ENCODE measurements at regions not wholly inside any gene's neighbourhood (a gene's known extent, or its start where the extent isn't known, plus 50 kb on each side); places are given as distances from the start of the nearest gene placed in this dataset.
"Not testable (repeated sequence)": the region's sequence is repeated elsewhere in the genome, so short reads cannot be mapped to it uniquely, and the experiment has no call there.

GRCh38 chr7:67916111-67916510 lies 919.5 kb downstream of the TYW1 start:
- not testable (repeated sequence) for DNase-seq (ENCODE audit: low read depth)

GRCh38 chr7:67916571-67917436 lies 920.2 kb downstream of the TYW1 start:
- no peak for DNase-seq (ENCODE audit: low read depth)

GRCh38 chr7:67917437-67917755 lies 920.8 kb downstream of the TYW1 start:
- DNase-seq (ENCODE audit: low read depth): no peak

- DNase-seq (ENCODE audit: low read depth): no peak
Measured at GRCh38 chr7:67918158-67918557, 921.5 kb downstream of the TYW1 start.

GRCh38 chr7:67923286-67923685 lies 926.7 kb downstream of the TYW1 start:
- no peak for DNase-seq (ENCODE audit: low read depth)

- no peak for DNase-seq (ENCODE audit: low read depth)
Measured at GRCh38 chr7:67928141-67928540, 931.5 kb downstream of the TYW1 start.

GRCh38 chr7:67936447-67936846 lies 939.8 kb downstream of the TYW1 start:
- not testable (repeated sequence) for DNase-seq (ENCODE audit: low read depth)

- DNase-seq (ENCODE audit: low read depth): no peak
Measured at GRCh38 chr7:67940400-67940799, 943.8 kb downstream of the TYW1 start.

- no peak for DNase-seq (ENCODE audit: low read depth)
Measured at GRCh38 chr7:67947191-67947590, 950.6 kb downstream of the TYW1 start.

GRCh38 chr7:67947646-67948045 lies 951.0 kb downstream of the TYW1 start:
- DNase-seq (ENCODE audit: low read depth): no peak

GRCh38 chr7:67950321-67951083 lies 953.9 kb downstream of the TYW1 start:
- DNase-seq (ENCODE audit: low read depth): no peak

- no peak for DNase-seq (ENCODE audit: low read depth)
Measured at GRCh38 chr7:67955061-67955460, 958.4 kb downstream of the TYW1 start.

GRCh38 chr7:67962863-67963262 lies 966.2 kb downstream of the TYW1 start:
- no peak for DNase-seq (ENCODE audit: low read depth)

GRCh38 chr7:67976490-67976889 lies 979.9 kb downstream of the TYW1 start:
- DNase-seq (ENCODE audit: low read depth): no peak

- no peak for DNase-seq (ENCODE audit: low read depth)
Measured at GRCh38 chr7:67983486-67983885, 986.9 kb downstream of the TYW1 start.

GRCh38 chr7:67984326-67984725 lies 987.7 kb downstream of the TYW1 start:
- no peak for DNase-seq (ENCODE audit: low read depth)

GRCh38 chr7:67989142-67989541 lies 992.5 kb downstream of the TYW1 start:
- no peak for DNase-seq (ENCODE audit: low read depth)

- no peak for DNase-seq (ENCODE audit: low read depth)
Measured at GRCh38 chr7:67990003-67990402, 993.4 kb downstream of the TYW1 start.

GRCh38 chr7:67990716-67991115 lies 994.1 kb downstream of the TYW1 start:
- DNase-seq (ENCODE audit: low read depth): no peak

GRCh38 chr7:67992287-67992686 lies 995.7 kb downstream of the TYW1 start:
- no peak for DNase-seq (ENCODE audit: low read depth)

- no peak for DNase-seq (ENCODE audit: low read depth)
Measured at GRCh38 chr7:68005992-68006391, 1009.4 kb downstream of the TYW1 start.

GRCh38 chr7:68006619-68007018 lies 1010.0 kb downstream of the TYW1 start:
- no peak for DNase-seq (ENCODE audit: low read depth)

GRCh38 chr7:68009716-68010115 lies 1013.1 kb downstream of the TYW1 start:
- DNase-seq (ENCODE audit: low read depth): no peak
